HepG2 (cell line): ENCODE measurements at regions not wholly inside any gene's neighbourhood (a gene's known extent, or its start where the extent isn't known, plus 50 kb on each side); places are given as distances from the start of the nearest gene placed in this dataset.

Source experiments
- ATAC-seq: fragments of 200-7000 bp; cut with Tn5 transposase; 3 replicates; pipeline ENCODE4 v1.9.1; 2020; ENCODE audit warnings: mild to moderate bottlenecking, moderate library complexity
- BruUV-seq: library from RNA; stranded (reverse); fragments of 400-500 nt; replicated peaks from 2 replicates; lab custom pipeline; 2021; lab: Mats Ljungman, UMichigan
- CTCF ChIA-PET: fragments of 300-600 bp; formaldehyde crosslinking; extraction: SDS; loops from one replicate; lab custom pipeline; 2021; ENCODE audit warnings: low total read pairs, inconsistent platforms, low intra/inter-chr PET ratio; lab: Yijun Ruan, JAX
- POLR2A ChIA-PET: fragments of 350-600 bp; sonication (Branson Sonifier 250); formaldehyde crosslinking; loops from one replicate; lab custom pipeline; 2020; ENCODE audit warnings: antibody characterized with exemption, inconsistent platforms; lab: Yijun Ruan, JAX
- DNase-seq: peaks from one replicate; pipeline ENCODE4 v3.0.0-alpha.2; 2015; ENCODE audit warnings: low spot score
- FAIRE-seq: peaks from 3 replicates; lab custom pipeline; 2011; peaks lifted over from hg19 to GRCh38; lab: Jason Lieb, UNC
- H2AFZ ChIP-seq: one replicate; pipeline ENCODE4 v1.6.1; 2011; ENCODE audit warnings: low read length, inconsistent platforms
- H3K27ac ChIP-seq: fragments of 300-600 bp; 3 replicates; pipeline ENCODE4 v1.8.0; 2011; ENCODE audit warnings: mixed run types, mild to moderate bottlenecking, mixed read lengths, low read length, inconsistent platforms; ENCODE audit not compliant: insufficient read depth; ENCODE audit errors: extremely low read length
- H3K27me3 ChIP-seq, 2 experiments: fragments of 200-600 bp in 1 of 2; 2 replicates in 1 of 2; 3 replicates in 1 of 2; pipeline versions ENCODE4 v1.6.0 to v1.8.0; 2011; ENCODE audit warnings: low read length in 2 of 2, mild to moderate bottlenecking in 2 of 2, moderate library complexity in 2 of 2, inconsistent platforms in 1 of 2; ENCODE audit not compliant: insufficient read depth in 2 of 2, control insufficient read depth in 1 of 2
- H3K36me3 ChIP-seq, 2 experiments: fragments of 200-600 bp in 1 of 2; replicated peaks in 1 of 2; 2 replicates in 1 of 2; 3 replicates in 1 of 2; pipeline versions ENCODE4 v1.5.1 to v1.8.0; 2011; ENCODE audit warnings: low read length in 2 of 2, inconsistent platforms in 1 of 2; ENCODE audit not compliant: insufficient read depth in 2 of 2, control insufficient read depth in 1 of 2
- H3K4me1 ChIP-seq: 2 replicates; pipeline ENCODE4 v1.5.1; 2012; ENCODE audit warnings: low read length, inconsistent platforms; ENCODE audit not compliant: insufficient read depth
- H3K4me2 ChIP-seq: 2 replicates; pipeline ENCODE4 v1.6.0; 2011; ENCODE audit warnings: low read depth, low read length, inconsistent platforms
- H3K4me3 ChIP-seq, 3 experiments: fragments of 200-600 bp in 1 of 3; sonication (generic), shearing (Covaris generic) in 1 of 3; replicated peaks in 1 of 3; 2 replicates each; pipeline ENCODE4 v1.5.1; 2011 to 2016; ENCODE audit warnings: low read length in 3 of 3, inconsistent platforms in 2 of 3, low read depth in 2 of 3, mild to moderate bottlenecking in 2 of 3, control low read depth in 1 of 3, mixed read lengths in 1 of 3; ENCODE audit not compliant: insufficient read depth in 1 of 3
- H3K79me2 ChIP-seq: one replicate; pipeline ENCODE4 v1.6.1; 2011; ENCODE audit warnings: low read length, inconsistent platforms; ENCODE audit not compliant: insufficient read depth
- H3K9ac ChIP-seq: 2 replicates; pipeline ENCODE4 v1.6.0; 2011; ENCODE audit warnings: mild to moderate bottlenecking, low read depth, low read length, inconsistent platforms; ENCODE audit not compliant: insufficient read depth
- H3K9me3 ChIP-seq: 2 replicates; pipeline ENCODE4 v1.5.1; 2012; ENCODE audit warnings: mild to moderate bottlenecking, low read length
- H4K20me1 ChIP-seq: 2 replicates; pipeline ENCODE4 v1.6.0; 2011; ENCODE audit warnings: inconsistent platforms, mild to moderate bottlenecking, low read length, moderate library complexity; ENCODE audit not compliant: insufficient read depth
- ADNP ChIP-seq: sonication (generic); formaldehyde crosslinking; IDR thresholded peaks from 2 replicates; pipeline ENCODE4 v1.4.0; 2020; ENCODE audit warnings: missing genetic modification reagents
- ESRRA ChIP-seq: sonication (generic); formaldehyde crosslinking; IDR thresholded peaks from 2 replicates; pipeline ENCODE4 v1.5.1; 2020; ENCODE audit warnings: mild to moderate bottlenecking, low read depth, missing genetic modification reagents
- FOXK2 ChIP-seq: fragments of 450-650 bp; IDR thresholded peaks from 2 replicates; pipeline ENCODE4 v1.6.1; 2016
- HNF4A ChIP-seq: sonication (generic); formaldehyde crosslinking; IDR thresholded peaks from 2 replicates; pipeline ENCODE4 v1.4.0; 2020; ENCODE audit warnings: missing genetic modification reagents
- KLF9 ChIP-seq: IDR thresholded peaks from 2 replicates; pipeline ENCODE4 v1.6.1; 2016; ENCODE audit warnings: low read depth
- NPAS2 ChIP-seq: sonication (generic); formaldehyde crosslinking; IDR thresholded peaks from 2 replicates; pipeline ENCODE4 v1.8.0; 2022; ENCODE audit warnings: mild to moderate bottlenecking, missing genetic modification reagents, borderline replicate concordance
- TSC22D2 ChIP-seq: sonication (generic); formaldehyde crosslinking; IDR thresholded peaks from 2 replicates; pipeline ENCODE4 v1.5.1; 2020; ENCODE audit warnings: missing genetic modification reagents, mild to moderate bottlenecking, borderline replicate concordance
- ZNF570 ChIP-seq: sonication (generic); formaldehyde crosslinking; IDR thresholded peaks from 2 replicates; pipeline ENCODE4 v1.4.0; 2020; ENCODE audit warnings: mild to moderate bottlenecking, missing genetic modification reagents, borderline replicate concordance
- ZNF660 ChIP-seq: sonication (generic); formaldehyde crosslinking; IDR thresholded peaks from 2 replicates; pipeline ENCODE4 v1.5.1; 2020; ENCODE audit warnings: mild to moderate bottlenecking, low read depth, missing genetic modification reagents, borderline replicate concordance
- ZNF883 ChIP-seq: sonication (generic); formaldehyde crosslinking; IDR thresholded peaks from 2 replicates; pipeline ENCODE4 v1.5.1; 2020; ENCODE audit warnings: mild to moderate bottlenecking, missing genetic modification reagents; ENCODE audit errors: not compliant biosample characterization
- WGBS: methylation state at CpG from one replicate; pipeline ENCODE4 v1.1.6; 2017; ENCODE audit warnings: low lambda C conversion rate; 5-methylcytosine and 5-hydroxymethylcytosine counted together
- in situ Hi-C: cut with HindIII; loops from 2 replicates; pipeline ENCODE4 v1.10.0; 2017; ENCODE audit warnings: low pct_unique_long_range_greater_than_20kb; ENCODE audit not compliant: extremely low pct_ligation_motif_present
- intact Hi-C: fragments of 100-400 bp; cut with micrococcal nuclease; formaldehyde crosslinking; loops from one replicate; pipeline ENCODE4 v1.10.0; 2022; ENCODE audit not compliant: unreplicated experiment
- TF ChIP-seq, protein P1 (sequence below): sonication (generic); formaldehyde crosslinking; IDR thresholded peaks from 2 replicates; pipeline ENCODE4 v1.5.0; 2020; ENCODE audit warnings: missing genetic modification reagents
- TF ChIP-seq, protein P2 (sequence below): sonication (generic); formaldehyde crosslinking; IDR thresholded peaks from 2 replicates; pipeline ENCODE4 v1.8.1; 2023; ENCODE audit warnings: mild to moderate bottlenecking, missing genetic modification reagents, borderline replicate concordance

DNA sequence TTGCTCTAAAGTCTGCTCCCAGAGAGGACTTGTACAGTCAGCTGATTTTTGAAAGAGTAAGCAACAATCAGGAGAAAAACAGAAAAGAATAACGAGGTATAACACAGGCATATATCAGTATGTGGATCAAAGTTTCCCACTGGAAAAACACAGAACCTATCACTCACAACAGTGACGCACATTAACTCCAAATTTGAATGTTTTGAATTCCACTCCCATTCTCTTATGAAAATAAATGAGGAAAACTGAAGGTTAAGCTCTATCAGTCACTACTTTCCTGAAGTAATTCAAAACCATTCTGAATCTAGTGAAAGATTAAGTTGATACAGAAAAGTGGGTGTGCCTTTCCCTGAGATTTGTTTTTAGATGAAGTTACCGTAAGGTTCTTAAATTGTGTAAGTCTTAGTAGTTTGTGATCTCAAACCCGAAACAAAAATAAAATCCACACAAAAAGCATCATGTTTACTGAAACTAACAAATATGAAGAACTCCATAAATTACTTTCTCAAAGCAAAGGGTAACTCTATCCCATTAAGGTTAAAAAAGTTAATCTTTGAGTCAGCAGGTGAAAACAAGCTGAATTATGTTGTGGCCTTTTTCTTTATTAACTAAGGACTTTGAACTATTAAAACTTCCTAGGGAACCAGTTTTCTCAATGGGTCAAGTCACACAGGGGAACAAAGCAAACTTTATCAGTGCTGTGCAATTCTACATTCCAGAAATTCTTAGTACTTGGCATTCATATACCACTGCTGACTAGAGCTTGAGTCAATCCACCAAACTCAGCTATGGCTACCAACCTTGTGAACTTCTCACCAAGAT, 115.7 kb downstream of the OGFRL1 start (continued):
- TF ChIP-seq HNF4A (CRISPR knock-in tag) = 0 out of 2 replicates have a peak, but pooled peaks have one; percentile 17

DNA sequence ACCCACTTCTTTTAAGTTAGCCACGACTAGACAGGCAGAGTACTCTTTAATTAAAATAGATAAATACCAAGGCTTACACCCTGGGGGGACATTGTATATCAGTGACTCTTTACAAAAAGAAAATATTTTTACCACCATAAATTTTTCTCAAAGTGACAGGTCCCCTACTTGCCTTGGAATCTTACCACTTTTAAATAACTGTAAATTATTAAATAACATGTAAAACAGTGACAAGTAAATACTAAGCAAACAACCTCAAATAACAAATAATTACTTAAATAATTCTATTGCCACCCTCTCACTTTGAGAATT, 116.3 kb downstream of the OGFRL1 start:
- Histone ChIP-seq H2AFZ (no peak overlapping the region), H3K4me3 (no peak overlapping the region)
- intact Hi-C loops (no loop called here), in situ Hi-C loops (no loop called here)
- CTCF ChIA-PET = no interaction called here
- TF ChIP-seq ZNF883 (CRISPR knock-in tag) (no peak), ZNF660 (CRISPR knock-in tag) (no peak), ZNF570 (CRISPR knock-in tag) (no peak), TSC22D2 (CRISPR knock-in tag) (no peak), FOXK2 (no peak), ESRRA (CRISPR knock-in tag) (no peak), NPAS2 (no peak), KLF9 (CRISPR knock-in tag) (no peak), ADNP (CRISPR knock-in tag) (no peak)
- TF ChIP-seq, protein P1, sequence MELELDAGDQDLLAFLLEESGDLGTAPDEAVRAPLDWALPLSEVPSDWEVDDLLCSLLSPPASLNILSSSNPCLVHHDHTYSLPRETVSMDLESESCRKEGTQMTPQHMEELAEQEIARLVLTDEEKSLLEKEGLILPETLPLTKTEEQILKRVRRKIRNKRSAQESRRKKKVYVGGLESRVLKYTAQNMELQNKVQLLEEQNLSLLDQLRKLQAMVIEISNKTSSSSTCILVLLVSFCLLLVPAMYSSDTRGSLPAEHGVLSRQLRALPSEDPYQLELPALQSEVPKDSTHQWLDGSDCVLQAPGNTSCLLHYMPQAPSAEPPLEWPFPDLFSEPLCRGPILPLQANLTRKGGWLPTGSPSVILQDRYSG (CRISPR knock-in tag) = no peak
- TF ChIP-seq, protein P2, sequence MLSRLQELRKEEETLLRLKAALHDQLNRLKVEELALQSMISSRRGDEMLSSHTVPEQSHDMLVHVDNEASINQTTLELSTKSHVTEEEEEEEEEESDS = no peak
- TF ChIP-seq, all 625 proteins: peak for 0
- H3K27me3 ChIP-seq = no peaks in the 10 kb centered on the region; a peak in 1 of 5 replicates
- H4K20me1 ChIP-seq = no peaks in the 10 kb centered on the region
- no peaks in the 10 kb centered on the region for H3K79me2 ChIP-seq
- 0% methylated on average over 1 of the region's 1 CpG for WGBS
- no peak overlapping the region for H3K9ac ChIP-seq
- no TSS peak for BruUV-seq
- ATAC-seq (no peak), FAIRE-seq (no peak), DNase-seq (no peak)
- no peaks in the 10 kb centered on the region for H3K36me3 ChIP-seq
- POLR2A ChIA-PET = no interaction called here
- H3K4me1 ChIP-seq = peaks cover 24% of the 10 kb centered on the region
- H3K27ac ChIP-seq = no peak overlapping the region
- peak overlapping the region; percentile 44; the same call in 1 of the 2 replicates for H3K4me2 ChIP-seq
- no peaks in the 10 kb centered on the region for H3K9me3 ChIP-seq
